GM19023 (cell line): ENCODE measurements at regions not wholly inside any gene's neighbourhood (a gene's known extent, or its start where the extent isn't known, plus 50 kb on each side); places are given as distances from the start of the nearest gene placed in this dataset.

Source experiments
- ATAC-seq: cut with Tn5 transposase; IDR thresholded peaks from one replicate; pipeline ENCODE4 v1.9.1; 2021; ENCODE audit warnings: mild to moderate bottlenecking, moderate library complexity; ENCODE audit not compliant: unreplicated experiment

GRCh38 chr2:39513641-39514094, 76.6 kb upstream of the MAP4K3 start:
- ATAC-seq, result peak; percentile 79

- ATAC-seq, result no peak
These were observed 77.7 kb upstream of the MAP4K3 start for GRCh38 chr2:39514825-39515224.

GRCh38 chr2:39515273-39515896, 78.3 kb upstream of the MAP4K3 start:
- no peak for ATAC-seq

GRCh38 chr2:39515897-39516346, 78.8 kb upstream of the MAP4K3 start:
- no peak for ATAC-seq

- no peak for ATAC-seq
These were observed 79.4 kb upstream of the MAP4K3 start for GRCh38 chr2:39516347-39517101.

GRCh38 chr2:39517102-39517436, 80.0 kb upstream of the MAP4K3 start:
- ATAC-seq, result no peak

GRCh38 chr2:39517622-39518021, 80.5 kb upstream of the MAP4K3 start:
- ATAC-seq, result no peak

GRCh38 chr2:39519886-39520285, 82.8 kb upstream of the MAP4K3 start:
- ATAC-seq, result no peak

- no peak for ATAC-seq
These were observed 84.9 kb upstream of the MAP4K3 start for GRCh38 chr2:39521876-39522517.

GRCh38 chr2:39522518-39522877, 85.4 kb upstream of the MAP4K3 start:
- no peak for ATAC-seq

- no peak for ATAC-seq
These were observed 86.4 kb upstream of the MAP4K3 start for GRCh38 chr2:39523308-39524044.

- no peak for ATAC-seq
These were observed 87.0 kb upstream of the MAP4K3 start for GRCh38 chr2:39524061-39524460.

GRCh38 chr2:39524756-39525635, 87.9 kb upstream of the MAP4K3 start:
- no peak for ATAC-seq

- ATAC-seq, result no peak
These were observed 88.7 kb upstream of the MAP4K3 start for GRCh38 chr2:39525636-39526412.

- ATAC-seq, result no peak
These were observed 91.6 kb upstream of the MAP4K3 start for GRCh38 chr2:39528701-39529100.

- ATAC-seq, result no peak
These were observed 92.8 kb upstream of the MAP4K3 start for GRCh38 chr2:39529836-39530235.

- no peak for ATAC-seq
These were observed 93.4 kb upstream of the MAP4K3 start for GRCh38 chr2:39530411-39530866.

GRCh38 chr2:39531220-39531777, 94.2 kb upstream of the MAP4K3 start:
- no peak for ATAC-seq

- ATAC-seq, result no peak
These were observed 95.8 kb upstream of the MAP4K3 start for GRCh38 chr2:39532933-39533332.
